Non-pigmented ciliary epithelial cell (primary cell): ENCODE measurements at regions not wholly inside any gene's neighbourhood (a gene's known extent, or its start where the extent isn't known, plus 50 kb on each side); places are given as distances from the start of the nearest gene placed in this dataset.

Source experiments
- DNase-seq: peaks from one replicate; pipeline ENCODE4 v3.0.0-alpha.2; 2010; ENCODE audit warnings: low read depth

DNA sequence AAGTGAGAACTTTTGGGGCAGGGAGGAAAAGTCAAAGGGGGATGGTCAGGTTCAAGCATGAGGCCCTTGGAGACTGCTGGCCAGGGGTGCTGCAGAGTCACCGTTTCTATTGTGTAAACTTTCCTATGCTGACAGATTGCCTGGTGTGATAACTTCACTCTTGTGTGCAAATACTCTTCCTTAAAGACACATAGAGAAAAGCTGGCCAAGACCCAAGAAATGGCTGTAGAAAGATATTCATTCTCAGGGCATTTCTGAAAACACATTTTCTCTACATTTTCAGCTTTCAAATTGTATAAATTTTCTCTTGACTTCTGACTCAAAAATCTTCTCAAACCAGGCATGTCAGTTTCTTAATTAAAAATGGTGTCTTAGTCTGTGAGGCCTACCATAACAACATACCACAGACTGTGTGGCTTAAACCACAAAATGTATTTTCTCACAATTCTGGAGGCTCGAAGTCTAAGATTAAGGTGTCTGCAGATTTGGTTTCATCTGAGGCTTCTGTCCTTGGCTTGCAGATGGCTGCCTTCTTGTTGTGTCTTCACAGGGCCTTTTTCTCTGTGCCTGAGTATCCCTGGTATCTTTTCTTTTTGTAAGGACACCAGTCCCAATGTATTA is 304.5 kb downstream of the KCNRG start:
- DNase-seq, result no peak

GRCh38 chr13:50320271-50320862 is 305.1 kb downstream of the KCNRG start:
- peak; percentile 41 for DNase-seq

DNA sequence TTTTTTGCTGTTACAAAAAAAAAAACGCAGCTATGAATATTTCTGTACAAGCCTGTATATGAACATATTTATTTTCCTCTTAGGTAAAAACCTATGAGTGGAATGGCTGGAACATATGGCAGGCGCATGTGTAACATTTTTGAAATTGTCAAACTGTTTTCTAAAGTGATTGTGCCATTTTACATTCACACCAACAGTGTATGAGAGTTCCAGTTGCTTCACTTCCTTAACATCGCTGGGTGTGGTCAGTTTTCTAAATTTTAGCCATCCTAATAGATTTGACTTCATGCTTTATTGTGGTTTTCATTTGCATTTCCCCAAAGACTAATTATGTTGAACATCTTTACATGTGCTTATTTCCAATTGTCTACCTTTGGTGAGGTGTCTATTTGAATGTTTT is 306.8 kb downstream of the KCNRG start:
- DNase-seq, result no peak

GRCh38 chr13:50323440-50324065 is 308.3 kb downstream of the KCNRG start:
- peak; percentile 92 for DNase-seq

- no peak for DNase-seq
Observed at GRCh38 chr13:50326271-50326670, 311.0 kb downstream of the KCNRG start.

DNA sequence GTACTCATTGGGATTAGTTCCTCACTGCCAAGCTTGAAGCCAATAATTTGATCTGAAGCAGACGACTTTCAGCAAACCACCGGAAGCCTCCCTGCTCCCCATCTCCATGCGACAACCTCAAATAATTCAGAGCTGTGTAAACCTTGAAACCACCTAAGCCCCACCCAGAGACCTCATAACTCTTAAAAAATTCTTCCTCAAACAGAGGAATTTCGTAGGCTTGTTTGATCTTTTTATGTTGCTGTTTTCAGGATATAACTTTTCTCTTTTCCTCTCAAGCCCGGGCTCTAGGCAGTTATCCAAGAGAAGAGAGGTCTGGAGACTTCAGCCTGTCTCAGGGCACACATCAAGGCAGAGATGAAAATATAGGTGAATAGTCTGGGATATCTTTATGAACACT is 311.6 kb downstream of the KCNRG start:
- DNase-seq, result no peak

DNA sequence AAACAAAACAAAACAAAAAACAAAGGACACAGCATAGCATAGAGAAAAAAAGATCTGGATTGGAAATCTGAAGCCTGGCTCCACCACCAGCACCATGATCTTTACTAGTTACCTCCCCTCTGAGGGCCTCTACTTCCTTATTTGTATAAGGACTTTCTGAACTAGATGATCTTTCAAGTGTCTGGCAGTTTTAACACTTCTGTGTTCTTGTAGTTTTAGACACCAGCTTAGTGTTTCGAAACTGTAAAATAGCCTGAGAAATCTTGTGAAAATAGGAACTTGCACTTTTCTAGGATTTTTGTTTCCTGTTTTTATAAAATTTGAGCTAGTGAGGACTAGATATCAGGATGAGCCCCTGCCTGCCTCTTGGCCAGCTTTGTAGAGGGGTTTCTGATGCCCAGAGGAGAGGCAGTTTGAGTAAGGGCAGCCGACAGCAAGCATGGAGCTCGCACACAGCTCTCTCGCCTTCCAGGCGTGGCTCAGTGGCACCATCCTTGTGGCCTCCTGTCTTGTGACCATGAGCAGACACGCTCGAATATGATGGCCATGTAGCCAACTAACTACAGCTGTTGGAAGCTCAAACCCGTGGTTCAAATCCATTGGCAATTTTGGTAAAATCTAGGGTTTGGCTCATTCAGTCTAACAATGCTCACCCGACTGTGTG is 319.0 kb downstream of the KCNRG start:
- no peak for DNase-seq

GRCh38 chr13:50334944-50335343 is 319.7 kb downstream of the KCNRG start:
- DNase-seq, result peak; percentile 77

- DNase-seq, result no peak
Observed at GRCh38 chr13:50339271-50339670, 324.0 kb downstream of the KCNRG start.

- DNase-seq, result no peak
Observed at GRCh38 chr13:50340146-50340545, 324.9 kb downstream of the KCNRG start.

GRCh38 chr13:50340551-50341287 is 325.5 kb downstream of the KCNRG start:
- no peak for DNase-seq

DNA sequence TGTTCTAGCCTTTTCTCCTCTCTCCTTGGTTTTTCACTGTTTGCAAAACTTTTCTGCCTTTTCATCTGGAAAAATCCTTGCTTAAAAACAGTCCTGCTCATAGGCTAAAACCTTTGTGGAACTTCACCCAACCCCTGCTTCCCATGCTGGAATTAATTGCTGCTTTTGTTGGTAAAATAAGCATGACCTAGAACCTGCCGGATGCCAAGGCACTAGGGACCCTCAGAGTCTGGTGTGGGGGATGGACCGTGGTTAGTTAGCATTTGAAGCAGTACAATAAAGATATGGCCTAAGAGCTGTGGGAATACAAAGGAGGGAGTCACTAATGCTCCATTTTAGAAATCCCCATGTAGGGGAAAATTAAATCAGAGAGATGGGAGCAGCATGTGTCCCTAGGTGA is 326.3 kb downstream of the KCNRG start:
- DNase-seq, result no peak

DNA sequence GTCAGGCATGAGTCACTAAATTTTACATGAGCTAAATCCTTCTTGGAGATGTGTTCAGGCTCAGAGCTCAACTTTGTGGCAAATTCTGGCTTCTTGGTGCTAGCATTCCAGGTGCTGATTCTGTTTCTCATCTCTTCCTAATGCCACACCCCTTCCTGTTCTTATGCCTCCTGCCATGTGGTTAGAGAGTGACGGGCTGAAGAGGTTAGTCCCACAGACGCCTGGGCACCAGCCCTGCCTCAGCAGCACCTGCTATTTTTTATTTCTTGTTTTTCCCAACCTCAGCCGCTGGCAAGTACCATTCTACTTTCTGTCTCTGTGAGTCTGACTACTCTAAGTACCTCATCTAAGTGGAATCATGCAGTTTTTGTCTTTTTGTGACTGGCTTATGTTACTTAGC is 329.5 kb downstream of the KCNRG start:
- DNase-seq, result no peak

DNA sequence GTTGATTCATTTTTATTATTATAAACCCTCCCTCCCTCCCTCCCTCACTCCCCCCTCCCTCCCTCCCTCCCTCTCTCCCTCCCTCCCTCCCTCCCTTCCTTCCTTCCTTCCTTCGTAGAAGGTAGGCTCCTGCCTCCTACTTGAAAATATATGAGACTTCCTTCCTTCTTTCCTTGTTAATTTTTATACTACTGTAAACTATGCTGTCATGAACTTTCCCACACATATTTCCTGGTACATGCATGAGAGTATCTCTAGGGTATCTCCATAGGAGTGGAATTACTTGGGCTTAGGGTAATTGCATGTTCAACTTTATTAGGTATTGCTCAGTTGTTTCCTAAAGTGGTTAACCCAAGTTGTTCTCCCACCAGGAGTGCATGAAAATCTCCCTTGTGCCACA is 330.6 kb downstream of the KCNRG start:
- no peak for DNase-seq

GRCh38 chr13:50348371-50348770 is 333.1 kb downstream of the KCNRG start:
- DNase-seq, result no peak

DNA sequence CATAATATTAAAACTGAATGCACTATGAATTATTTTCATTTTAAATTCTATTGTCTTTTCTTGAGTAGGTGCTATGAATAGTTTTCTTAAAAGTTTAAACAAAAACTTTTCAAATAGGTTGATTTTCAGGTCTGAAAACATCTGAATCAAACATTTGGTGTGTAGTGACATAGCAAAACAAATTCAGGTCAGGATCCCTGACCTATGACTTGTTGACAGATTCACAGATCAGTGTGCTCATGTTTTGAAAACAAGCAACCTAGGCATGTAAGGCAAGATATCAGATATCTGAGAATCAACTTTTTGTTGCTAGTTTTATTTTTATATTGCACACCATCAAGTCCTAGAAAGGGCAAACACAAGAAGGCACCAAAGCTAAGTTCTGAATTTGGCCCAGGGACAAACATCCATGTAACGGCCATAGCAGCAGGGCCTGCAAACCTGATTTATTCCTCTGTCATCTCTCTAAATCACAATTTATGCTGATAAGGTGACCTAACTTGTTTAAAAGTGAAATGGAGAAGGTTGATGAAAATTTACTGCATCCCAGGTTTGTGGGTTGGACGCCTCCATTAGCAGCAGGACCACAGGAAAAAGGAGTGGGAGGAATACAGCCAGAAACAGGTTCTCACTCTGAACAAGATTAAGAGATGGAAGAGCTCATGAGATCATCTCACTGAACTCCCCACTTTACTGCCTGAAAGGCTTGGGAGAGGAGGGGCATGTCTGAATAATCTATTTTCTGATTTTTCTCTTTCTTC is 337.7 kb downstream of the KCNRG start:
- DNase-seq, result no peak

- DNase-seq, result no peak
Observed at GRCh38 chr13:50353651-50354415, 338.6 kb downstream of the KCNRG start.

DNA sequence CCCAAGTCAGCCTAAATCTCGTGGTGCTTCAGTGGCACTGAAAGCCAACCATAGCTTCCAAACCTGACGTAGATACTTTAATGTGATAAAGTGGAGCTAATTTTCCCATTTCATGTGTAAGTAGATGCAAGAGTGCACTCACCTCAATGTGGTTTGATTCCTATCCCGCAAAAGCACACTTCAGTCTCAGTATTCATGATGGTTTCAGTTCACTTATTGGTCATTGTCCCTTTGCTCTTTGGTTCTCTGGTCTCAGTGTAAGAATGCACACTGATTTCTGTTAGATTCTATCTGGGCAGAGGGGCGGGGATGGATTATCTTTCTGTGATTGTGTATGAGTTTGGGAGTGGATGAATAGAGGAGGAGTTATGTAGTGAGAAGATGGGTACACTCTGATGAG is 340.6 kb downstream of the KCNRG start:
- DNase-seq, result no peak

- DNase-seq, result no peak
Observed at GRCh38 chr13:50357136-50357535, 341.9 kb downstream of the KCNRG start.

GRCh38 chr13:50357586-50358118 is 342.4 kb downstream of the KCNRG start:
- peak; percentile 85 for DNase-seq
